ENCODE measurements at regions not wholly inside any gene's neighbourhood (a gene's known extent, or its start where the extent isn't known, plus 50 kb on each side); places are given as distances from the start of the nearest gene placed in this dataset.

DNA sequence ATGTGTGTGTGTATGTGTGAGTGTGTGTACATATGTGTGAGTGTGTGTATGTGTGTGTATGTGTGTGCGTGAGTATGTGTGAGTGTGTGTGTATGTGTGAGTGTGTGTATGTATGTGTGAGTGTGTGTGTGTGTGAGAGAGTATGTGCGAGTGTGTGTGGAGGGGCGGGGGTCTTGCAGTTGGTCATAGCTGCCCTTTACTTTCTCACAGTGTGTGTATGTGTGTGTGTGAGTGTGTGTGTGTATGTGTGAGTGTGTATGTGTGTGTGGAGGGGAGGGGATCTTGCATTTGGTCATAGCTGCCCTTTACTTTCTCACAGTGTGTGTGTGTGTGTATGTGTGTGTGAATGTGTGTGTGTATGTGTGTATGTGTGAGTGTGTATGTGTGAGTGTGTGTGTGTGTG lies 74.8 kb upstream of the ENPP6 start:
- ATAC-seq (ENCODE audit: low read depth): no peak
- Histone ChIP-seq H3K4ac (ENCODE audit: low read depth, low read length) (no peak overlapping the region), H2AK5ac (ENCODE audit: low read depth, low read length) (peak overlapping the region; percentile 4; the same call in 1 of the 2 replicates), H3K14ac (replicated peaks; ENCODE audit: low read depth, low read length) (no peak overlapping the region), H2AK9ac (replicated peaks; ENCODE audit: low read depth, low read length, poor library complexity) (no peak overlapping the region), H3K4me2 (ENCODE audit: low read depth, low read length) (no peak overlapping the region), H4K91ac (ENCODE audit: insufficient read depth, low read depth, low read length) (no peak overlapping the region), H4K5ac (ENCODE audit: low read depth, low read length) (no peak overlapping the region), H2BK15ac (ENCODE audit: low read depth, low read length) (no peak overlapping the region; the same call in 2 of the 3 replicates), H4K20me1 (ENCODE audit: insufficient read depth, low read length) (no peaks in the 10 kb centered on the region), H3K79me1 (ENCODE audit: low read depth in 1 of 2, low read length in 2 of 2) (no peaks in the 10 kb centered on the region), H3K23ac (ENCODE audit: low read depth, low read length) (no peak overlapping the region), H2BK120ac (ENCODE audit: low read depth, low read length) (no peak overlapping the region), H3K9me1 (ENCODE audit: insufficient read depth, low read length) (peaks cover 3% of the 10 kb centered on the region; the same call in 1 of the 2 replicates), H3K27me3 (ENCODE audit: control insufficient read depth, insufficient read depth, low read length) (no peaks in the 10 kb centered on the region), H3K18ac (ENCODE audit: low read depth, low read length) (no peak overlapping the region), H3K9ac (ENCODE audit: low read depth, low read length) (no peak overlapping the region), H3K4me3 (ENCODE audit: insufficient read depth, low read depth, low read length) (no peak overlapping the region), H3K27ac (ENCODE audit: insufficient read depth, low read length) (no peak overlapping the region), H3K56ac (ENCODE audit: extremely low read depth, insufficient read depth, low read length) (no peak overlapping the region), H2BK20ac (ENCODE audit: low read depth, low read length) (no peak overlapping the region), H2BK5ac (ENCODE audit: low read depth, low read length, poor library complexity, severe bottlenecking) (peak overlapping the region; percentile 63), H3K9me3 (ENCODE audit: control insufficient read depth, insufficient read depth, low read length) (peaks cover 4% of the 10 kb centered on the region), H3K36me3 (ENCODE audit: control insufficient read depth, insufficient read depth, low read length) (no peaks in the 10 kb centered on the region), H2AFZ (replicated peaks; ENCODE audit: low read length, poor library complexity) (no peak overlapping the region), H4K8ac (ENCODE audit: low read depth in 2 of 2, low read length in 2 of 2) (no peak overlapping the region), H3K4me1 (ENCODE audit: control insufficient read depth, insufficient read depth, low read length) (peaks cover 2% of the 10 kb centered on the region; the same call in 1 of the 2 replicates)
- dilution Hi-C loops (cut with HindIII; ENCODE audit: low sequenced_read_pairs, unreplicated experiment): no loop called here
- CTCF ChIA-PET: no interaction called here
- BruUV-seq (replicated peaks): no TSS peak
- in situ Hi-C loops (cut with MboI; ENCODE audit: low sequenced_read_pairs): no loop called here
- intact Hi-C loops (cut with micrococcal nuclease): no loop called here
- POLR2A ChIA-PET (ENCODE audit: unreplicated experiment): no interaction called here
- WGBS, 2 experiments (ENCODE audit: extremely low coverage in 2 of 2, insufficient read length in 1 of 2): 100% methylated on average over 1 of the region's 3 CpGs; no CpG with 5 or more reads in 1 of the 2 experiments
- TF ChIP-seq MAZ (IDR thresholded peaks at IDR 0.05; ENCODE audit: borderline replicate concordance, low read depth, low read length): no peak
- TF ChIP-seq, protein P1, sequence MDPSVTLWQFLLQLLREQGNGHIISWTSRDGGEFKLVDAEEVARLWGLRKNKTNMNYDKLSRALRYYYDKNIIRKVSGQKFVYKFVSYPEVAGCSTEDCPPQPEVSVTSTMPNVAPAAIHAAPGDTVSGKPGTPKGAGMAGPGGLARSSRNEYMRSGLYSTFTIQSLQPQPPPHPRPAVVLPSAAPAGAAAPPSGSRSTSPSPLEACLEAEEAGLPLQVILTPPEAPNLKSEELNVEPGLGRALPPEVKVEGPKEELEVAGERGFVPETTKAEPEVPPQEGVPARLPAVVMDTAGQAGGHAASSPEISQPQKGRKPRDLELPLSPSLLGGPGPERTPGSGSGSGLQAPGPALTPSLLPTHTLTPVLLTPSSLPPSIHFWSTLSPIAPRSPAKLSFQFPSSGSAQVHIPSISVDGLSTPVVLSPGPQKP (IDR thresholded peaks at IDR 0.05; ENCODE audit: borderline replicate concordance, low read depth, low read length): no peak
- TF ChIP-seq SMC3 (IDR thresholded peaks at IDR 0.05; ENCODE audit: low read depth, low read length): no peak
- no peak for TF ChIP-seq MAFK (IDR thresholded peaks at IDR 0.05; ENCODE audit: low read depth, low read length)
- no peak for TF ChIP-seq RCOR1 (IDR thresholded peaks at IDR 0.05; ENCODE audit: insufficient replicate concordance, low read length)
- no peak for TF ChIP-seq NFE2L2 (IDR thresholded peaks at IDR 0.05; ENCODE audit: low read depth, low read length)
- TF ChIP-seq POLR2A (IDR thresholded peaks at IDR 0.05; ENCODE audit: low read depth, low read length): no peak
- TF ChIP-seq, protein P2, sequence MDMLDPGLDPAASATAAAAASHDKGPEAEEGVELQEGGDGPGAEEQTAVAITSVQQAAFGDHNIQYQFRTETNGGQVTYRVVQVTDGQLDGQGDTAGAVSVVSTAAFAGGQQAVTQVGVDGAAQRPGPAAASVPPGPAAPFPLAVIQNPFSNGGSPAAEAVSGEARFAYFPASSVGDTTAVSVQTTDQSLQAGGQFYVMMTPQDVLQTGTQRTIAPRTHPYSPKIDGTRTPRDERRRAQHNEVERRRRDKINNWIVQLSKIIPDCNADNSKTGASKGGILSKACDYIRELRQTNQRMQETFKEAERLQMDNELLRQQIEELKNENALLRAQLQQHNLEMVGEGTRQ (IDR thresholded peaks at IDR 0.05; ENCODE audit: low read depth, low read length): no peak
- TF ChIP-seq, protein P3, sequence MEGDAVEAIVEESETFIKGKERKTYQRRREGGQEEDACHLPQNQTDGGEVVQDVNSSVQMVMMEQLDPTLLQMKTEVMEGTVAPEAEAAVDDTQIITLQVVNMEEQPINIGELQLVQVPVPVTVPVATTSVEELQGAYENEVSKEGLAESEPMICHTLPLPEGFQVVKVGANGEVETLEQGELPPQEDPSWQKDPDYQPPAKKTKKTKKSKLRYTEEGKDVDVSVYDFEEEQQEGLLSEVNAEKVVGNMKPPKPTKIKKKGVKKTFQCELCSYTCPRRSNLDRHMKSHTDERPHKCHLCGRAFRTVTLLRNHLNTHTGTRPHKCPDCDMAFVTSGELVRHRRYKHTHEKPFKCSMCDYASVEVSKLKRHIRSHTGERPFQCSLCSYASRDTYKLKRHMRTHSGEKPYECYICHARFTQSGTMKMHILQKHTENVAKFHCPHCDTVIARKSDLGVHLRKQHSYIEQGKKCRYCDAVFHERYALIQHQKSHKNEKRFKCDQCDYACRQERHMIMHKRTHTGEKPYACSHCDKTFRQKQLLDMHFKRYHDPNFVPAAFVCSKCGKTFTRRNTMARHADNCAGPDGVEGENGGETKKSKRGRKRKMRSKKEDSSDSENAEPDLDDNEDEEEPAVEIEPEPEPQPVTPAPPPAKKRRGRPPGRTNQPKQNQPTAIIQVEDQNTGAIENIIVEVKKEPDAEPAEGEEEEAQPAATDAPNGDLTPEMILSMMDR (conservative IDR thresholded peaks at IDR 0.05; ENCODE audit: low read depth, low read length): no peak
- no peak for TF ChIP-seq MXI1 (IDR thresholded peaks at IDR 0.05; ENCODE audit: borderline replicate concordance, low read depth, low read length)
- no peak for TF ChIP-seq RFX5 (IDR thresholded peaks at IDR 0.05; ENCODE audit: low read depth, low read length)
- no peak for TF ChIP-seq BHLHE40 (IDR thresholded peaks at IDR 0.05; ENCODE audit: low read depth, low read length)
- TF ChIP-seq CEBPB (IDR thresholded peaks at IDR 0.05; ENCODE audit: low read depth, low read length): no peak
- no peak for TF ChIP-seq FOS (IDR thresholded peaks at IDR 0.05; ENCODE audit: low read depth, low read length)
- no peak for TF ChIP-seq RAD21 (IDR thresholded peaks at IDR 0.05; ENCODE audit: low read length)
- no peak for TF ChIP-seq CHD1 (IDR thresholded peaks at IDR 0.05; ENCODE audit: low read depth, low read length)
- no peak for DNase-seq

All from IMR-90 (cell line).